ENCODE measurements at regions not wholly inside any gene's neighbourhood (a gene's known extent, or its start where the extent isn't known, plus 50 kb on each side); places are given as distances from the start of the nearest gene placed in this dataset.
"Not testable (repeated sequence)": the region's sequence is repeated elsewhere in the genome, so short reads cannot be mapped to it uniquely, and the experiment has no call there.

GRCh38 chrX:115906276-115906675 is 264.3 kb upstream of the AGTR2 start:
- H3K27ac ChIP-seq = no peak overlapping the region
- no peak for TF ChIP-seq CTCF (conservative IDR thresholded peaks at IDR 0.05)
- TF ChIP-seq ZFX (IDR thresholded peaks at IDR 0.05) = no peak

GRCh38 chrX:115906881-115907280 is 263.7 kb upstream of the AGTR2 start:
- H3K27ac ChIP-seq = no peak overlapping the region
- no peak for TF ChIP-seq CTCF (conservative IDR thresholded peaks at IDR 0.05)
- TF ChIP-seq ZFX (IDR thresholded peaks at IDR 0.05) = no peak

GRCh38 chrX:115909017-115909416 is 261.5 kb upstream of the AGTR2 start:
- TF ChIP-seq CTCF (conservative IDR thresholded peaks at IDR 0.05) (no peak), ZFX (IDR thresholded peaks at IDR 0.05) (no peak)
- no peak overlapping the region for H3K27ac ChIP-seq

- no peak overlapping the region for H3K27ac ChIP-seq
- TF ChIP-seq CTCF (conservative IDR thresholded peaks at IDR 0.05) (no peak), ZFX (IDR thresholded peaks at IDR 0.05) (no peak)
Observed at GRCh38 chrX:115911967-115912366, 258.6 kb upstream of the AGTR2 start.

- TF ChIP-seq ZFX (IDR thresholded peaks at IDR 0.05) (no peak), CTCF (conservative IDR thresholded peaks at IDR 0.05) (peak; percentile 46)
- no peak overlapping the region for H3K27ac ChIP-seq
Observed at GRCh38 chrX:115912372-115912897, 258.1 kb upstream of the AGTR2 start.

GRCh38 chrX:115913575-115913974 is 257.0 kb upstream of the AGTR2 start:
- no peak for TF ChIP-seq CTCF (conservative IDR thresholded peaks at IDR 0.05)
- no peak for TF ChIP-seq ZFX (IDR thresholded peaks at IDR 0.05)

GRCh38 chrX:115915625-115916024 is 254.9 kb upstream of the AGTR2 start:
- H3K27ac ChIP-seq = not testable (repeated sequence)

More at GRCh38 chrX:115913575-115913974, 257.0 kb upstream of the AGTR2 start:
- no peak overlapping the region for H3K27ac ChIP-seq

GRCh38 chrX:115929480-115929879 is 241.1 kb upstream of the AGTR2 start:
- H3K27ac ChIP-seq = no peak overlapping the region
- TF ChIP-seq CTCF (conservative IDR thresholded peaks at IDR 0.05) = no peak
- TF ChIP-seq ZFX (IDR thresholded peaks at IDR 0.05) = no peak
